HCT116 (cell line): ENCODE measurements at regions not wholly inside any gene's neighbourhood (a gene's known extent, or its start where the extent isn't known, plus 50 kb on each side); places are given as distances from the start of the nearest gene placed in this dataset.

Source experiments
- ATAC-seq: fragments of 200-7000 bp; cut with Tn5 transposase; 2 replicates; pipeline ENCODE4 v1.9.1; 2020; ENCODE audit warnings: mild to moderate bottlenecking, moderate library complexity
- BruUV-seq: library from RNA; stranded (reverse); fragments of 400-500 nt; replicated peaks from 2 replicates; lab custom pipeline; 2021; lab: Mats Ljungman, UMichigan
- CTCF ChIA-PET: fragments of 300-600 bp; sonication (Branson Sonifier 250); formaldehyde crosslinking; loops from one replicate; lab custom pipeline; 2021; ENCODE audit warnings: antibody characterized with exemption; lab: Charles Lee
- POLR2A ChIA-PET: fragments of 300-600, 350-600 bp; sonication (Branson Sonifier 250); formaldehyde crosslinking; loops from one replicate; lab custom pipeline; 2021; ENCODE audit warnings: antibody characterized with exemption; lab: Charles Lee
- RAD21 ChIA-PET, 2 experiments: fragments of 300-600 bp; sonication (Branson Sonifier 250); formaldehyde crosslinking; loops; one replicate each; lab custom pipeline; 2023; ENCODE audit warnings: low total read pairs in 2 of 2; ENCODE audit not compliant: uncharacterized antibody in 2 of 2, unreplicated experiment in 2 of 2, low non-redundant PET in 1 of 2; lab: Charles Lee
- DNase-seq: peaks from one replicate; pipeline ENCODE4 v3.0.0-alpha.2; 2010; ENCODE audit warnings: low read depth, low spot score
- H2AFZ ChIP-seq: fragments of 200-600 bp; shearing (Covaris generic), sonication (generic); 2 replicates; pipeline ENCODE4 v1.6.1; 2017; ENCODE audit warnings: low read depth, mixed run types, mixed read lengths, antibody characterized with exemption, low read length; ENCODE audit not compliant: poor library complexity, severe bottlenecking
- H3K27ac ChIP-seq: 2 replicates; pipeline ENCODE4 v1.5.1; 2012; ENCODE audit warnings: low read depth, low read length
- H3K27me3 ChIP-seq: fragments of 200-600 bp; sonication (generic); 2 replicates; pipeline ENCODE4 v1.6.1; 2016; ENCODE audit warnings: mixed run types, low read length, mixed read lengths; ENCODE audit not compliant: insufficient read depth
- H3K36me3 ChIP-seq, 2 experiments: fragments of 200-500 bp in 1 of 2; fragments of 200-600 bp in 1 of 2; sonication (Bioruptor generic) in 1 of 2; sonication (generic) in 1 of 2; 2 replicates each; pipeline versions ENCODE4 v1.5.1 to v1.6.1; 2014 to 2016; ENCODE audit warnings: low read length in 2 of 2, inconsistent platforms in 1 of 2, mixed read lengths in 1 of 2, mixed run types in 1 of 2; ENCODE audit not compliant: insufficient read depth in 2 of 2, control insufficient read depth in 1 of 2
- H3K4me1 ChIP-seq, 2 experiments: fragments of 200-600 bp in 1 of 2; sonication (generic) in 1 of 2; 2 replicates each; pipeline versions ENCODE4 v1.5.1 to v1.6.1; 2012 to 2017; ENCODE audit warnings: low read length in 2 of 2, inconsistent platforms in 1 of 2, mild to moderate bottlenecking in 1 of 2, mixed read lengths in 1 of 2, mixed run types in 1 of 2, moderate library complexity in 1 of 2; ENCODE audit not compliant: insufficient read depth in 2 of 2, control insufficient read depth in 1 of 2
- H3K4me2 ChIP-seq: fragments of 200-600 bp; sonication (generic); 2 replicates; pipeline ENCODE4 v1.6.1; 2017; ENCODE audit warnings: mixed run types, low read length, mixed read lengths
- H3K4me3 ChIP-seq, 2 experiments: fragments of 200-600 bp in 1 of 2; sonication (generic) in 1 of 2; replicated peaks in 1 of 2; 2 replicates each; pipeline ENCODE4 v1.5.1; 2011 to 2016; ENCODE audit warnings: low read length in 2 of 2, control low read depth in 1 of 2, low read depth in 1 of 2, mild to moderate bottlenecking in 1 of 2, mixed read lengths in 1 of 2, mixed run types in 1 of 2
- H3K79me2 ChIP-seq: fragments of 200-600 bp; sonication (generic); 2 replicates; pipeline ENCODE4 v1.6.1; 2017; ENCODE audit warnings: mild to moderate bottlenecking, mixed run types, low read length, moderate library complexity, mixed read lengths; ENCODE audit not compliant: insufficient read depth
- H3K9ac ChIP-seq: fragments of 200-600 bp; sonication (generic); 2 replicates; pipeline ENCODE4 v1.6.1; 2016; ENCODE audit warnings: low read length, mixed read lengths
- H3K9me2 ChIP-seq: fragments of 200-600 bp; sonication (generic), shearing (Covaris generic); 2 replicates; pipeline ENCODE4 v1.6.1; 2017; ENCODE audit warnings: mixed run types, mild to moderate bottlenecking, moderate library complexity; ENCODE audit not compliant: insufficient read depth
- H3K9me3 ChIP-seq, 2 experiments: fragments of 200-500 bp in 1 of 2; fragments of 200-600 bp in 1 of 2; sonication (Bioruptor generic) in 1 of 2; sonication (generic) in 1 of 2; 2 replicates each; pipeline ENCODE4 v1.6.1; 2014 to 2017; ENCODE audit warnings: low read length in 2 of 2, mixed read lengths in 2 of 2, inconsistent platforms in 1 of 2, low read depth in 1 of 2, mild to moderate bottlenecking in 1 of 2, mixed run types in 1 of 2, moderate library complexity in 1 of 2; ENCODE audit not compliant: control insufficient read depth in 1 of 2, insufficient read depth in 1 of 2
- H4K20me1 ChIP-seq: fragments of 200-600 bp; sonication (generic), shearing (Covaris generic); 2 replicates; pipeline ENCODE4 v1.6.1; 2017; ENCODE audit warnings: mixed run types, mild to moderate bottlenecking, moderate library complexity; ENCODE audit not compliant: insufficient read depth
- ATF3 ChIP-seq: IDR thresholded peaks from 2 replicates; pipeline ENCODE4 v1.6.1; 2012
- CBX3 ChIP-seq: IDR thresholded peaks from 2 replicates; pipeline ENCODE4 v1.6.1; 2012; ENCODE audit warnings: low read depth
- CTCF ChIP-seq, 3 experiments: fragments of 200-600 bp in 1 of 3; sonication (generic) in 1 of 3; IDR thresholded peaks in 2 of 3; conservative IDR thresholded peaks in 1 of 3; 2 replicates each; pipeline ENCODE4 v1.5.1; 2012 to 2017; ENCODE audit warnings: low read depth in 2 of 3, low read length in 2 of 3, antibody characterized with exemption in 1 of 3, borderline replicate concordance in 1 of 3, control low read depth in 1 of 3, mild to moderate bottlenecking in 1 of 3, mixed read lengths in 1 of 3, mixed run types in 1 of 3, moderate library complexity in 1 of 3; ENCODE audit not compliant: insufficient read depth in 1 of 3
- ELF1 ChIP-seq: IDR thresholded peaks from 2 replicates; pipeline ENCODE4 v1.6.1; 2012; ENCODE audit warnings: low read depth, borderline replicate concordance
- EZH2 ChIP-seq: fragments of 200-600 bp; sonication (generic); IDR thresholded peaks from 2 replicates; pipeline ENCODE4 v1.6.1; 2017; ENCODE audit warnings: antibody characterized with exemption, mixed run types
- FOSL1 ChIP-seq: IDR thresholded peaks from 2 replicates; pipeline ENCODE4 v1.6.1; 2012; ENCODE audit warnings: low read depth
- JUND ChIP-seq: IDR thresholded peaks from 2 replicates; pipeline ENCODE4 v1.6.1; 2012
- MAX ChIP-seq: IDR thresholded peaks from 2 replicates; pipeline ENCODE4 v1.6.1; 2012
- POLR2AphosphoS5 ChIP-seq: IDR thresholded peaks from 2 replicates; pipeline ENCODE4 v1.6.1; 2011; ENCODE audit warnings: mild to moderate bottlenecking, low read depth, low read length, moderate library complexity
- RAD21 ChIP-seq: IDR thresholded peaks from 2 replicates; pipeline ENCODE4 v1.6.1; 2012; ENCODE audit warnings: low read depth, mild to moderate bottlenecking
- REST ChIP-seq: IDR thresholded peaks from 2 replicates; pipeline ENCODE4 v1.6.1; 2012; ENCODE audit warnings: low read depth
- SIN3A ChIP-seq: IDR thresholded peaks from 2 replicates; pipeline ENCODE4 v1.6.1; 2012; ENCODE audit warnings: low read depth
- TCF7L2 ChIP-seq: IDR thresholded peaks from 2 replicates; pipeline ENCODE4 v1.7.0; 2011; ENCODE audit warnings: borderline replicate concordance, inconsistent platforms; ENCODE audit not compliant: insufficient read depth, insufficient read length; ENCODE audit errors: extremely low read depth
- YY1 ChIP-seq: IDR thresholded peaks from 2 replicates; pipeline ENCODE4 v1.6.1; 2011; ENCODE audit warnings: low read length, low read depth, moderate library complexity, mild to moderate bottlenecking; ENCODE audit not compliant: insufficient replicate concordance; ENCODE audit errors: extremely low read depth
- ZBTB33 ChIP-seq: IDR thresholded peaks from 2 replicates; pipeline ENCODE4 v1.6.1; 2011; ENCODE audit warnings: mild to moderate bottlenecking, low read length, moderate library complexity; ENCODE audit not compliant: insufficient replicate concordance; ENCODE audit errors: extremely low read depth
- intact Hi-C: fragments of 100-400 bp; cut with micrococcal nuclease; formaldehyde crosslinking; loops from 2 replicates; pipeline ENCODE4 v1.10.0; 2022

GRCh38 chr11:90842681-90843080, 619.8 kb upstream of the CHORDC1 start:
- Histone ChIP-seq H3K27me3 (no peaks in the 10 kb centered on the region), H3K4me1 (no peaks in the 10 kb centered on the region), H3K9me2 (no peaks in the 10 kb centered on the region), H3K9ac (no peak overlapping the region), H3K4me3 (no peak overlapping the region)
- RAD21 ChIA-PET, result no interaction called here
- no peak for DNase-seq
- BruUV-seq, result no TSS peak
- CTCF ChIA-PET, result no interaction called here
- POLR2A ChIA-PET, result no interaction called here
- intact Hi-C loops, result no loop called here
- TF ChIP-seq JUND (no peak), SIN3A (no peak), POLR2AphosphoS5 (no peak), FOSL1 (no peak), TCF7L2 (no peak), ZBTB33 (no peak), YY1 (no peak), ATF3 (no peak), ELF1 (no peak), RAD21 (no peak), MAX (no peak), CBX3 (no peak), EZH2 (no peak), REST (no peak), CTCF (IDR thresholded peaks at IDR 0.05 in 2 of 3, conservative IDR thresholded peaks at IDR 0.05 in 1 of 3; ENCODE audit: borderline replicate concordance in 1 of 3, insufficient read depth in 1 of 3, low read depth in 2 of 3, low read length in 2 of 3) (no peak)
- TF ChIP-seq, all 23 proteins: peak for 0
- no peak for ATAC-seq
- Histone ChIP-seq H3K36me3 (no peaks in the 10 kb centered on the region), H3K9me3 (peaks cover 0 to 6% of the 10 kb centered on the region in 2 experiments; a peak in 2 of 4 replicates), H4K20me1 (no peaks in the 10 kb centered on the region), H3K27ac (no peak overlapping the region), H3K79me2 (no peaks in the 10 kb centered on the region), H2AFZ (no peak overlapping the region), H3K4me2 (no peak overlapping the region)
